H1 (cell line): ENCODE measurements at regions not wholly inside any gene's neighbourhood (a gene's known extent, or its start where the extent isn't known, plus 50 kb on each side); places are given as distances from the start of the nearest gene placed in this dataset.

ENCODE experiments used
- CTCF ChIP-seq, 3 experiments: IDR thresholded peaks; 1 replicate in 2 of 3; 2 replicates in 1 of 3; pipeline versions ENCODE4 v1.5.1 to v1.6.1; 2011; ENCODE audit warnings: low read length in 3 of 3, mild to moderate bottlenecking in 3 of 3, inconsistent platforms in 2 of 3, low read depth in 1 of 3, moderate library complexity in 1 of 3; ENCODE audit not compliant: insufficient read depth in 1 of 3; ENCODE audit errors: control extremely low read depth in 1 of 3
- MAFK ChIP-seq: IDR thresholded peaks from 2 replicates; pipeline ENCODE4 v1.6.1; 2012; ENCODE audit warnings: low read depth, mild to moderate bottlenecking, improper control_type of control experiment, low read length
- POLR2A ChIP-seq, 2 experiments: IDR thresholded peaks; 1 replicate in 1 of 2; 2 replicates in 1 of 2; pipeline ENCODE4 v1.6.1; 2011; ENCODE audit warnings: low read depth in 2 of 2, low read length in 2 of 2, mild to moderate bottlenecking in 2 of 2; ENCODE audit errors: control extremely low read depth in 1 of 2
- POLR2AphosphoS5 ChIP-seq: IDR thresholded peaks from 2 replicates; pipeline ENCODE4 v1.6.1; 2011; ENCODE audit warnings: low read depth, low read length
- SP1 ChIP-seq: IDR thresholded peaks from 2 replicates; pipeline ENCODE4 v1.6.1; 2011; ENCODE audit warnings: low read depth, low read length
- SRF ChIP-seq: IDR thresholded peaks from 2 replicates; pipeline ENCODE4 v1.6.1; 2011; ENCODE audit warnings: mild to moderate bottlenecking, low read depth, low read length, moderate library complexity
- ZNF274 ChIP-seq: IDR thresholded peaks from 2 replicates; pipeline ENCODE4 v1.7.0; 2012; ENCODE audit warnings: low read length, borderline replicate concordance; ENCODE audit errors: extremely low read depth

GRCh38 chr22:48756146-48757111 is 1071.2 kb downstream of the BRD1 start:
- no peak for TF ChIP-seq POLR2AphosphoS5
- no peak for TF ChIP-seq SRF
- no peak for TF ChIP-seq POLR2A (IDR thresholded peaks at IDR 0.05; ENCODE audit: control extremely low read depth in 1 of 2, low read depth in 2 of 2, low read length in 2 of 2)
- TF ChIP-seq ZNF274, result no peak
- no peak for TF ChIP-seq CTCF (IDR thresholded peaks at IDR 0.05; ENCODE audit: control extremely low read depth in 1 of 3, insufficient read depth in 1 of 3, low read depth in 1 of 3, low read length in 3 of 3)
- no peak for TF ChIP-seq SP1
- TF ChIP-seq MAFK, result no peak
